H54 (cell line): ENCODE measurements at regions not wholly inside any gene's neighbourhood (a gene's known extent, or its start where the extent isn't known, plus 50 kb on each side); places are given as distances from the start of the nearest gene placed in this dataset.
"Not testable (repeated sequence)": the region's sequence is repeated elsewhere in the genome, so short reads cannot be mapped to it uniquely, and the experiment has no call there.

Experiments used
- DNase-seq: peaks from one replicate; pipeline ENCODE4 v3.0.0; 2011; ENCODE audit warnings: low spot score, mixed read lengths; ENCODE audit not compliant: insufficient read length
- FAIRE-seq: peaks from 3 replicates; lab custom pipeline; 2011; peaks lifted over from hg19 to GRCh38; lab: Jason Lieb, UNC
- POLR2A ChIP-seq: IDR thresholded peaks from 2 replicates; pipeline ENCODE4 v1.6.1; 2011; ENCODE audit warnings: low read depth, mild to moderate bottlenecking, low read length

GRCh38 chr1:193451001-193451400 is 264.6 kb upstream of the B3GALT2 start:
- FAIRE-seq (no peak), DNase-seq (no peak)
- TF ChIP-seq POLR2A = no peak

- FAIRE-seq = peak; percentile 6
- no peak for TF ChIP-seq POLR2A
- DNase-seq = no peak
Observed at GRCh38 chr1:193448682-193449461, 262.5 kb upstream of the B3GALT2 start.

GRCh38 chr1:193443886-193444285 is 257.5 kb upstream of the B3GALT2 start:
- FAIRE-seq (no peak), DNase-seq (no peak)
- TF ChIP-seq POLR2A = no peak

- DNase-seq (no peak), FAIRE-seq (no peak)
- TF ChIP-seq POLR2A = no peak
Observed at GRCh38 chr1:193438771-193439170, 252.4 kb upstream of the B3GALT2 start.

- DNase-seq (no peak), FAIRE-seq (no peak)
- TF ChIP-seq POLR2A = no peak
Observed at GRCh38 chr1:193438312-193438711, 251.9 kb upstream of the B3GALT2 start.

GRCh38 chr1:193437785-193438184 is 251.4 kb upstream of the B3GALT2 start:
- no peak for TF ChIP-seq POLR2A
- FAIRE-seq (no peak), DNase-seq (no peak)

- FAIRE-seq, DNase-seq: not testable (repeated sequence)
Observed at GRCh38 chr1:193437333-193437732, 250.9 kb upstream of the B3GALT2 start.

GRCh38 chr1:193435781-193436180 is 249.4 kb upstream of the B3GALT2 start:
- FAIRE-seq = no peak
- DNase-seq = no peak
- TF ChIP-seq POLR2A = no peak

- no peak for FAIRE-seq
- DNase-seq = no peak
- TF ChIP-seq POLR2A = no peak
Observed at GRCh38 chr1:193434319-193434718, 247.9 kb upstream of the B3GALT2 start.

GRCh38 chr1:193433599-193433998 is 247.2 kb upstream of the B3GALT2 start:
- DNase-seq = no peak
- FAIRE-seq = no peak
- no peak for TF ChIP-seq POLR2A

GRCh38 chr1:193432979-193433587 is 246.7 kb upstream of the B3GALT2 start:
- FAIRE-seq (no peak), DNase-seq (no peak)
- TF ChIP-seq POLR2A = no peak

GRCh38 chr1:193431265-193431977 is 245.0 kb upstream of the B3GALT2 start:
- no peak for TF ChIP-seq POLR2A
- no peak for FAIRE-seq
- DNase-seq = no peak

- DNase-seq = no peak
- FAIRE-seq = no peak
- no peak for TF ChIP-seq POLR2A
Observed at GRCh38 chr1:193427524-193427923, 241.1 kb upstream of the B3GALT2 start.

GRCh38 chr1:193426061-193426460 is 239.6 kb upstream of the B3GALT2 start:
- DNase-seq (no peak), FAIRE-seq (no peak)
- no peak for TF ChIP-seq POLR2A
